H9 (cell line): ENCODE measurements at regions not wholly inside any gene's neighbourhood (a gene's known extent, or its start where the extent isn't known, plus 50 kb on each side); places are given as distances from the start of the nearest gene placed in this dataset.

Experiments
- DNase-seq: peaks from one replicate; pipeline ENCODE4 v3.0.0-alpha.2; 2017
- H2AFZ ChIP-seq: one replicate; pipeline ENCODE4 v1.6.1; 2013; ENCODE audit warnings: mild to moderate bottlenecking, low read length, control low read depth, moderate library complexity
- H2AK5ac ChIP-seq: 2 replicates; pipeline ENCODE4 v1.6.1; 2013; ENCODE audit warnings: low read length, control low read depth, mixed read lengths; ENCODE audit not compliant: insufficient read length
- H2BK120ac ChIP-seq: one replicate; pipeline ENCODE4 v1.6.1; 2013; ENCODE audit warnings: low read depth, mild to moderate bottlenecking, low read length, control low read depth, inconsistent platforms; ENCODE audit not compliant: poor library complexity, severe bottlenecking
- H2BK12ac ChIP-seq: 2 replicates; pipeline ENCODE4 v1.6.1; 2013; ENCODE audit warnings: low read length, control low read depth, mixed read lengths, low read depth; ENCODE audit not compliant: insufficient read length
- H2BK15ac ChIP-seq: 2 replicates; pipeline ENCODE4 v1.6.1; 2013; ENCODE audit warnings: low read depth, low read length, control low read depth
- H2BK20ac ChIP-seq: one replicate; pipeline ENCODE4 v1.6.1; 2013; ENCODE audit warnings: low read depth, mild to moderate bottlenecking, low read length, control low read depth, inconsistent platforms; ENCODE audit not compliant: poor library complexity, severe bottlenecking
- H2BK5ac ChIP-seq: 2 replicates; pipeline ENCODE4 v1.6.1; 2013; ENCODE audit warnings: low read length, control low read depth, mixed read lengths; ENCODE audit not compliant: insufficient read length
- H3K14ac ChIP-seq: 2 replicates; pipeline ENCODE4 v1.6.1; 2013; ENCODE audit warnings: low read length, control low read depth; ENCODE audit not compliant: insufficient read depth
- H3K18ac ChIP-seq: 2 replicates; pipeline ENCODE4 v1.6.1; 2013; ENCODE audit warnings: low read depth, mild to moderate bottlenecking, mixed read lengths, low read length, control low read depth; ENCODE audit not compliant: insufficient read length
- H3K23ac ChIP-seq: 2 replicates; pipeline ENCODE4 v1.6.1; 2013; ENCODE audit warnings: low read length, control low read depth, mixed read lengths, low read depth; ENCODE audit not compliant: insufficient read length
- H3K23me2 ChIP-seq: 2 replicates; pipeline ENCODE4 v1.6.1; 2013; ENCODE audit warnings: low read depth, mild to moderate bottlenecking, mixed read lengths, low read length, control low read depth; ENCODE audit not compliant: insufficient read length, poor library complexity, severe bottlenecking
- H3K27ac ChIP-seq: 2 replicates; pipeline ENCODE4 v1.5.1; 2013; ENCODE audit warnings: low read length, control low read depth, mixed read lengths, low read depth; ENCODE audit not compliant: insufficient read length
- H3K27me3 ChIP-seq: 2 replicates; pipeline ENCODE4 v1.6.1; 2013; ENCODE audit warnings: low read length, control low read depth, inconsistent platforms; ENCODE audit not compliant: insufficient read depth
- H3K4ac ChIP-seq: 2 replicates; pipeline ENCODE4 v1.6.1; 2013; ENCODE audit warnings: low read depth, mild to moderate bottlenecking, control low read depth, inconsistent platforms, low read length, moderate library complexity
- H3K4me1 ChIP-seq: 2 replicates; pipeline ENCODE4 v1.6.1; 2013; ENCODE audit warnings: low read length, control low read depth, inconsistent platforms; ENCODE audit not compliant: insufficient read depth
- H3K4me2 ChIP-seq: 2 replicates; pipeline ENCODE4 v1.6.1; 2013; ENCODE audit warnings: low read length, control low read depth, mixed read lengths; ENCODE audit not compliant: insufficient read length, insufficient read depth
- H3K56ac ChIP-seq: 2 replicates; pipeline ENCODE4 v1.6.1; 2013; ENCODE audit warnings: low read depth, mild to moderate bottlenecking, mixed read lengths, low read length, control low read depth; ENCODE audit not compliant: insufficient read length
- H3K79me1 ChIP-seq: 2 replicates; pipeline ENCODE4 v1.6.1; 2013; ENCODE audit warnings: low read depth, mild to moderate bottlenecking, moderate library complexity, low read length, control low read depth, inconsistent platforms; ENCODE audit not compliant: insufficient read depth, poor library complexity, severe bottlenecking
- H3K79me2 ChIP-seq: 2 replicates; pipeline ENCODE4 v1.6.1; 2013; ENCODE audit warnings: low read length, control low read depth, inconsistent platforms; ENCODE audit not compliant: insufficient read depth
- H3K9ac ChIP-seq: 2 replicates; pipeline ENCODE4 v1.6.1; 2013; ENCODE audit warnings: low read length, control low read depth, mixed read lengths; ENCODE audit not compliant: insufficient read length; ENCODE audit errors: extremely low read depth
- H3K9me3 ChIP-seq: one replicate; pipeline ENCODE4 v1.6.1; 2013; ENCODE audit warnings: low read depth, low read length, inconsistent platforms; ENCODE audit not compliant: control insufficient read depth
- H3T11ph ChIP-seq: one replicate; pipeline ENCODE4 v1.6.1; 2013; ENCODE audit warnings: mild to moderate bottlenecking, low read length, control low read depth, inconsistent platforms
- H4K20me1 ChIP-seq: one replicate; pipeline ENCODE4 v1.6.1; 2013; ENCODE audit not compliant: control insufficient read depth, insufficient read length, insufficient read depth
- H4K5ac ChIP-seq: 2 replicates; pipeline ENCODE4 v1.6.1; 2013; ENCODE audit warnings: low read depth, mild to moderate bottlenecking, mixed read lengths, low read length, control low read depth; ENCODE audit not compliant: insufficient read length
- H4K8ac ChIP-seq: replicated peaks from 2 replicates; pipeline ENCODE4 v1.6.1; 2013; ENCODE audit warnings: low read length, control low read depth, mixed read lengths, low read depth; ENCODE audit not compliant: insufficient read length
- H4K91ac ChIP-seq: 2 replicates; pipeline ENCODE4 v1.6.1; 2013; ENCODE audit warnings: low read depth, mild to moderate bottlenecking, moderate library complexity, mixed read lengths, low read length, control low read depth; ENCODE audit not compliant: insufficient read length
- H3K27ac Mint-ChIP-seq, 3 experiments: 2 replicates in 2 of 3; 3 replicates in 1 of 3; pipeline ENCODE4 v1.8.0; 2020 to 2021; ENCODE audit warnings: mixed read lengths in 3 of 3, mild to moderate bottlenecking in 1 of 3, moderate library complexity in 1 of 3
- H3K27me3 Mint-ChIP-seq: 2 replicates; pipeline ENCODE4 v1.8.0; 2021; ENCODE audit warnings: low read depth, mild to moderate bottlenecking, moderate library complexity, mixed read lengths
- H3K36me3 Mint-ChIP-seq, 3 experiments: 2 replicates in 2 of 3; 3 replicates in 1 of 3; pipeline ENCODE4 v1.8.0; 2020 to 2021; ENCODE audit warnings: low read depth in 3 of 3, mixed read lengths in 3 of 3; ENCODE audit not compliant: insufficient read depth in 1 of 3
- H3K4me1 Mint-ChIP-seq, 2 experiments: 2 replicates each; pipeline ENCODE4 v1.8.0; 2020; ENCODE audit warnings: mixed read lengths in 2 of 2
- H3K4me3 Mint-ChIP-seq, 2 experiments: 2 replicates in 1 of 2; 3 replicates in 1 of 2; pipeline ENCODE4 v1.8.0; 2020 to 2021; ENCODE audit warnings: mild to moderate bottlenecking in 2 of 2, mixed read lengths in 2 of 2, moderate library complexity in 1 of 2
- H3K9me3 Mint-ChIP-seq, 2 experiments: 2 replicates in 1 of 2; 3 replicates in 1 of 2; pipeline ENCODE4 v1.8.0; 2020; ENCODE audit warnings: mild to moderate bottlenecking in 2 of 2, mixed read lengths in 2 of 2, moderate library complexity in 1 of 2
- WGBS: extraction: QIAGEN DNeasy Blood & Tissue Kit; methylation state at CpG from one replicate; pipeline ENCODE4 v1.1.7; 2013; ENCODE audit warnings: missing lambda C conversion rate, low lambda C conversion rate, mixed read lengths; ENCODE audit not compliant: insufficient read length; ENCODE audit errors: extremely low coverage; 5-methylcytosine and 5-hydroxymethylcytosine counted together
- TF ChIP-seq, protein P1 (sequence below): fragments of 200-600 bp; sonication (generic); conservative IDR thresholded peaks from 3 replicates; pipeline ENCODE4 v1.8.0; 2021; ENCODE audit warnings: antibody characterized with exemption, mild to moderate bottlenecking

DNA sequence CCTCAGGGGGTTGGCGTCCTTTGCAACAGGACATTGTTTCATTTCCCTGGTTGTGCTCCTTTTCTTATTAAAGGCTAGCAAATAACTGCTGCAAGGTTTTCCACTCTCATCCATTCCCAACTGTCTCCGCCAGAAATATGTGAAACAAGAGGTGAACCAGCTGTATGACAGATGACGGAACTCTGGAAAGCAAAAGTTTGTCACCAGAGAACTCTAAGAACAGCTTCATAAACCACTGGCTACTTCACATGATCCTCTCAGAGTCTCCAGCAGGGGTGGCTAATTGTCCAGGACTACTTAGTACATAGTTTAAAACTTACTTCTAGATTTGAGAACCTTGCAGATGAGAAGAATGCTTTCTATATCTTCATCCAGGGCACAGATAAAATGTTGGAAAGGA is 195.9 kb upstream of the RAD23B start:
- Histone ChIP-seq H3K9me3 (no peaks in the 10 kb centered on the region), H3K27ac (no peak overlapping the region), H4K8ac (no peak overlapping the region), H3T11ph (no peak overlapping the region), H3K79me2 (no peaks in the 10 kb centered on the region), H2BK15ac (no peak overlapping the region), H2BK120ac (no peak overlapping the region), H3K18ac (no peak overlapping the region), H3K79me1 (no peaks in the 10 kb centered on the region), H2AFZ (no peak overlapping the region), H2BK5ac (no peak overlapping the region), H3K4me2 (no peak overlapping the region), H4K5ac (no peak overlapping the region), H3K14ac (no peak overlapping the region), H2AK5ac (no peak overlapping the region), H2BK20ac (no peak overlapping the region), H3K9ac (no peak overlapping the region), H4K20me1 (no peaks in the 10 kb centered on the region), H3K23ac (no peak overlapping the region), H3K56ac (no peak overlapping the region), H3K27me3 (no peaks in the 10 kb centered on the region), H4K91ac (no peak overlapping the region), H2BK12ac (no peak overlapping the region), H3K4ac (no peak overlapping the region), H3K4me1 (no peaks in the 10 kb centered on the region), H3K23me2 (no peaks in the 10 kb centered on the region)
- no peak for DNase-seq
- Mint-ChIP-seq H3K27me3 (no peaks in the 10 kb centered on the region), H3K27ac (no peak overlapping the region), H3K4me1 (no peaks in the 10 kb centered on the region), H3K4me3 (no peak overlapping the region), H3K9me3 (no peaks in the 10 kb centered on the region), H3K36me3 (no peaks in the 10 kb centered on the region)
- TF ChIP-seq, protein P1, sequence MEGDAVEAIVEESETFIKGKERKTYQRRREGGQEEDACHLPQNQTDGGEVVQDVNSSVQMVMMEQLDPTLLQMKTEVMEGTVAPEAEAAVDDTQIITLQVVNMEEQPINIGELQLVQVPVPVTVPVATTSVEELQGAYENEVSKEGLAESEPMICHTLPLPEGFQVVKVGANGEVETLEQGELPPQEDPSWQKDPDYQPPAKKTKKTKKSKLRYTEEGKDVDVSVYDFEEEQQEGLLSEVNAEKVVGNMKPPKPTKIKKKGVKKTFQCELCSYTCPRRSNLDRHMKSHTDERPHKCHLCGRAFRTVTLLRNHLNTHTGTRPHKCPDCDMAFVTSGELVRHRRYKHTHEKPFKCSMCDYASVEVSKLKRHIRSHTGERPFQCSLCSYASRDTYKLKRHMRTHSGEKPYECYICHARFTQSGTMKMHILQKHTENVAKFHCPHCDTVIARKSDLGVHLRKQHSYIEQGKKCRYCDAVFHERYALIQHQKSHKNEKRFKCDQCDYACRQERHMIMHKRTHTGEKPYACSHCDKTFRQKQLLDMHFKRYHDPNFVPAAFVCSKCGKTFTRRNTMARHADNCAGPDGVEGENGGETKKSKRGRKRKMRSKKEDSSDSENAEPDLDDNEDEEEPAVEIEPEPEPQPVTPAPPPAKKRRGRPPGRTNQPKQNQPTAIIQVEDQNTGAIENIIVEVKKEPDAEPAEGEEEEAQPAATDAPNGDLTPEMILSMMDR, result 0 out of 3 replicates have a peak, but pooled peaks have one; percentile 16
- WGBS, result no CpG with 5 or more reads among the region's 3 CpGs
